B cell (primary cell): ENCODE measurements at regions not wholly inside any gene's neighbourhood (a gene's known extent, or its start where the extent isn't known, plus 50 kb on each side); places are given as distances from the start of the nearest gene placed in this dataset.

Experiments used
- ATAC-seq: fragments of 200-7000 bp; cut with Tn5 transposase; one replicate; pipeline ENCODE4 v1.10.0; 2021; ENCODE audit warnings: low read depth, mild to moderate bottlenecking, moderate number of reproducible peaks, moderate library complexity
- CTCF ChIA-PET: fragments of 350-600 bp; sonication (Branson Sonifier 250); formaldehyde crosslinking; loops from one replicate; lab custom pipeline; 2021; ENCODE audit warnings: antibody characterized with exemption, inconsistent platforms; lab: Charles Lee
- POLR2A ChIA-PET: fragments of 350-600 bp; sonication (Branson Sonifier 250); formaldehyde crosslinking; loops from one replicate; lab custom pipeline; 2021; ENCODE audit warnings: antibody characterized with exemption; lab: Charles Lee
- DNase-seq: peaks from one replicate; pipeline ENCODE4 v3.0.0; 2013
- H2AFZ ChIP-seq: 2 replicates; pipeline ENCODE4 v1.6.1; 2012; ENCODE audit warnings: mild to moderate bottlenecking, low read depth, low read length; ENCODE audit not compliant: insufficient read depth, poor library complexity, severe bottlenecking
- H3K27ac ChIP-seq, 2 donors: 1 replicate in 1 of 2; 2 replicates in 1 of 2; pipeline ENCODE4 v1.5.1; 2012 to 2013; ENCODE audit warnings: low read length in 2 of 2, mild to moderate bottlenecking in 2 of 2, moderate library complexity in 1 of 2
- H3K27me3 ChIP-seq, 4 experiments: fragments of 200-600 bp in 1 of 4; sonication (generic) in 1 of 4; replicated peaks in 1 of 4; 1 replicate in 2 of 4; 2 replicates in 2 of 4; pipeline versions ENCODE4 v1.6.1 to v1.7.0; 2013 to 2016; ENCODE audit warnings: low read length in 3 of 4, mild to moderate bottlenecking in 2 of 4, mixed read lengths in 1 of 4, moderate library complexity in 1 of 4; ENCODE audit not compliant: insufficient read depth in 4 of 4, control insufficient read depth in 3 of 4; ENCODE audit errors: control extremely low read depth in 1 of 4
- H3K36me3 ChIP-seq, 2 experiments: replicated peaks in 1 of 2; 1 replicate in 1 of 2; 2 replicates in 1 of 2; pipeline versions ENCODE4 v1.6.1 to v1.7.1; 2013; ENCODE audit warnings: low read length in 1 of 2; ENCODE audit not compliant: insufficient read depth in 2 of 2, control insufficient read depth in 1 of 2; ENCODE audit errors: control extremely low read depth in 1 of 2, extremely low read depth in 1 of 2
- H3K4me1 ChIP-seq, 2 donors: fragments of 200-600 bp in 1 of 2; sonication (generic) in 1 of 2; 1 replicate in 1 of 2; 2 replicates in 1 of 2; pipeline versions ENCODE4 v1.5.1 to v1.6.1; 2013 to 2017; ENCODE audit warnings: low read length in 2 of 2; ENCODE audit not compliant: control insufficient read depth in 2 of 2, insufficient read depth in 2 of 2
- H3K4me2 ChIP-seq: replicated peaks from 2 replicates; pipeline ENCODE3; 2012; ENCODE audit warnings: mild to moderate bottlenecking, low read depth, low read length; ENCODE audit not compliant: poor library complexity, severe bottlenecking
- H3K4me3 ChIP-seq, 5 experiments: fragments of 200-600 bp in 1 of 5; sonication (generic) in 1 of 5; 1 replicate in 3 of 5; 2 replicates in 2 of 5; pipeline versions ENCODE4 v1.5.1 to v1.7.0; 2011 to 2016; ENCODE audit warnings: low read length in 4 of 5, mild to moderate bottlenecking in 4 of 5, low read depth in 2 of 5, control low read depth in 1 of 5, moderate library complexity in 1 of 5; ENCODE audit not compliant: insufficient read depth in 1 of 5; ENCODE audit errors: control extremely low read depth in 1 of 5, extremely low read depth in 1 of 5
- H3K79me2 ChIP-seq: fragments of 200-600 bp; sonication (generic); one replicate; pipeline ENCODE4 v1.6.0; 2016; ENCODE audit warnings: low read length; ENCODE audit not compliant: control insufficient read depth, insufficient read depth
- H3K9ac ChIP-seq: fragments of 200-600 bp; sonication (generic); 2 replicates; pipeline ENCODE4 v1.6.1; 2017; ENCODE audit warnings: mild to moderate bottlenecking, low read length, moderate library complexity
- H3K9me3 ChIP-seq, 3 donors: one replicate each; pipeline versions ENCODE4 v1.6.1 to v1.7.1; 2013; ENCODE audit warnings: low read length in 2 of 3; ENCODE audit not compliant: control insufficient read depth in 2 of 3, insufficient read depth in 1 of 3; ENCODE audit errors: control extremely low read depth in 1 of 3
- H4K20me1 ChIP-seq: 2 replicates; pipeline ENCODE4 v1.6.0; 2012; ENCODE audit warnings: mild to moderate bottlenecking, low read length; ENCODE audit not compliant: insufficient read depth, control insufficient read depth, poor library complexity, severe bottlenecking
- H3K27ac Mint-ChIP-seq: one replicate; pipeline ENCODE4 v1.8.0; 2021; ENCODE audit warnings: mixed read lengths
- H3K27me3 Mint-ChIP-seq: one replicate; pipeline ENCODE4 v1.8.0; 2021; ENCODE audit warnings: mixed read lengths
- H3K4me1 Mint-ChIP-seq: one replicate; pipeline ENCODE4 v1.8.0; 2021; ENCODE audit warnings: mixed read lengths
- H3K4me3 Mint-ChIP-seq: one replicate; pipeline ENCODE4 v1.8.0; 2021; ENCODE audit warnings: mixed read lengths
- H3K9me3 Mint-ChIP-seq: one replicate; pipeline ENCODE4 v1.8.0; 2022; ENCODE audit warnings: mixed read lengths; ENCODE audit not compliant: insufficient read depth
- CTCF ChIP-seq: fragments of 200-600 bp; IDR thresholded peaks from one replicate; pipeline ENCODE4 v1.8.0; 2022; ENCODE audit warnings: antibody characterized with exemption, mild to moderate bottlenecking
- EZH2 ChIP-seq: IDR thresholded peaks from 2 replicates; pipeline ENCODE4 v1.6.1; 2012; ENCODE audit warnings: borderline replicate concordance, low read depth, mild to moderate bottlenecking, moderate library complexity, low read length; ENCODE audit not compliant: insufficient read depth, poor library complexity, severe bottlenecking
- WGBS: methylation state at CpG from one replicate; pipeline ENCODE4 v1.1.5; 2013; ENCODE audit warnings: missing lambda C conversion rate; ENCODE audit not compliant: insufficient coverage; 5-methylcytosine and 5-hydroxymethylcytosine counted together
- intact Hi-C: fragments of 100-400 bp; cut with micrococcal nuclease; formaldehyde crosslinking; loops from one replicate; pipeline ENCODE4 v1.10.0; 2022

- WGBS = 100% methylated on average over 1 of the region's 1 CpG
- TF ChIP-seq CTCF (no peak), EZH2 (no peak)
- peaks cover 0 to 1% of the 10 kb centered on the region in 2 experiments for H3K36me3 ChIP-seq
- H3K4me2 ChIP-seq = no peak overlapping the region
- Mint-ChIP-seq H3K4me1 (peaks cover 14% of the 10 kb centered on the region), H3K27me3 (no peaks in the 10 kb centered on the region), H3K9me3 (no peaks in the 10 kb centered on the region), H3K27ac (no peak overlapping the region), H3K4me3 (no peak overlapping the region)
- ATAC-seq (no peak), DNase-seq (no peak)
- no peak overlapping the region for H3K27ac ChIP-seq
- peaks cover 9 to 17% of the 10 kb centered on the region in 2 donors for H3K4me1 ChIP-seq
- H3K9me3 ChIP-seq = peaks cover 0 to 8% (median 2%) of the 10 kb centered on the region in 3 donors
- H3K4me3 ChIP-seq = no peak overlapping the region
- ChIA-PET POLR2A (no interaction called here), CTCF (interaction anchor here (1.0 kb wide), 1 partner anchor 12 kb away, joined by 3 read pairs; no protein-coding TSS in a partner anchor)
- H3K27me3 ChIP-seq = no peaks in the 10 kb centered on the region
- intact Hi-C loops = no loop called here
- no peaks in the 10 kb centered on the region for H3K79me2 ChIP-seq
- no peak overlapping the region for H2AFZ ChIP-seq
- no peak overlapping the region for H3K9ac ChIP-seq
- no peaks in the 10 kb centered on the region for H4K20me1 ChIP-seq
These were observed 429.7 kb downstream of the KIF16B start for GRCh38 chr20:16143596-16143995.

- H3K4me3 ChIP-seq = no peak overlapping the region
- peaks cover 4% of the 10 kb centered on the region in 3 donors for H3K9me3 ChIP-seq
- no peak overlapping the region for H3K27ac Mint-ChIP-seq
- no peaks in the 10 kb centered on the region for H3K79me2 ChIP-seq
- ChIA-PET POLR2A (no interaction called here), CTCF (interaction anchor here (0.7 kb wide), 1 partner anchor 91 kb away, joined by 3 read pairs; no protein-coding TSS in a partner anchor)
- H4K20me1 ChIP-seq = no peaks in the 10 kb centered on the region
- no peak overlapping the region for H3K4me3 Mint-ChIP-seq
- no peaks in the 10 kb centered on the region for H3K36me3 ChIP-seq
- no peak overlapping the region for H2AFZ ChIP-seq
- peaks cover 7% of the 10 kb centered on the region for H3K9me3 Mint-ChIP-seq
- intact Hi-C loops = no loop called here
- no peak overlapping the region for H3K9ac ChIP-seq
- ATAC-seq (no peak), DNase-seq (no peak)
- H3K27me3 ChIP-seq = no peaks in the 10 kb centered on the region
- WGBS = 100% methylated on average over 3 of the region's 5 CpGs
- H3K27ac ChIP-seq = no peak overlapping the region
- no peak overlapping the region for H3K4me2 ChIP-seq
- H3K27me3 Mint-ChIP-seq = no peaks in the 10 kb centered on the region
- TF ChIP-seq CTCF = no peak
- TF ChIP-seq EZH2 = no peak
- peaks cover 0 to 10% of the 10 kb centered on the region in 2 donors for H3K4me1 ChIP-seq
- peaks cover 8% of the 10 kb centered on the region for H3K4me1 Mint-ChIP-seq
These were observed 437.6 kb downstream of the KIF16B start for GRCh38 chr20:16135630-16136029.
